SU-DHL-6 (cell line): ENCODE measurements at regions not wholly inside any gene's neighbourhood (a gene's known extent, or its start where the extent isn't known, plus 50 kb on each side); places are given as distances from the start of the nearest gene placed in this dataset.

ENCODE experiments used
- H2AFZ ChIP-seq: fragments of 200-600 bp; sonication (generic); 2 replicates; pipeline ENCODE4 v1.6.1; 2014; ENCODE audit warnings: low read depth, mild to moderate bottlenecking, moderate library complexity, mixed read lengths, antibody characterized with exemption, low read length; ENCODE audit not compliant: severe bottlenecking
- H3F3A ChIP-seq: fragments of 200-600 bp; shearing (Covaris generic); 2 replicates; pipeline ENCODE4 v1.6.0; 2016; ENCODE audit warnings: antibody characterized with exemption, mild to moderate bottlenecking; ENCODE audit not compliant: insufficient read depth
- H3K27ac ChIP-seq: fragments of 200-600 bp; sonication (generic); 2 replicates; pipeline ENCODE4 v1.5.1; 2016; ENCODE audit warnings: low read depth, mild to moderate bottlenecking, low read length, moderate library complexity, mixed read lengths
- H3K27me3 ChIP-seq: fragments of 200-600 bp; sonication (generic), shearing (Covaris generic); 2 replicates; pipeline ENCODE4 v1.6.0; 2014; ENCODE audit warnings: mild to moderate bottlenecking, low read length
- H3K36me3 ChIP-seq: fragments of 200-600 bp; sonication (generic); 2 replicates; pipeline ENCODE4 v1.6.1; 2014; ENCODE audit warnings: mild to moderate bottlenecking, low read length, mixed read lengths
- H3K4me2 ChIP-seq: fragments of 300-600, 200-600 bp; shearing (Covaris generic), sonication (generic); 2 replicates; pipeline ENCODE4 v1.6.0; 2014; ENCODE audit warnings: low read length, low read depth, mild to moderate bottlenecking; ENCODE audit not compliant: poor library complexity, severe bottlenecking
- H3K4me3 ChIP-seq: fragments of 200-600 bp; sonication (generic); 2 replicates; pipeline ENCODE4 v1.5.1; 2014; ENCODE audit warnings: antibody characterized with exemption, low read length, mild to moderate bottlenecking, mixed read lengths; ENCODE audit not compliant: insufficient read depth, poor library complexity, severe bottlenecking
- H3K79me2 ChIP-seq: fragments of 200-600 bp; sonication (generic); 2 replicates; pipeline ENCODE4 v1.6.1; 2014; ENCODE audit warnings: mild to moderate bottlenecking, low read length, moderate library complexity; ENCODE audit not compliant: insufficient read depth
- H3K9ac ChIP-seq: fragments of 200-600 bp; sonication (generic); 2 replicates; pipeline ENCODE4 v1.7.0; 2014; ENCODE audit warnings: mild to moderate bottlenecking, low read length
- H3K9me2 ChIP-seq: fragments of 200-600 bp; sonication (generic); replicated peaks from 2 replicates; pipeline ENCODE4 v1.6.1; 2014; ENCODE audit warnings: low read length; ENCODE audit not compliant: insufficient read depth
- H3K9me3 ChIP-seq: fragments of 200-600 bp; sonication (generic); 2 replicates; pipeline ENCODE4 v1.6.1; 2014; ENCODE audit warnings: low read length, mixed read lengths; ENCODE audit not compliant: insufficient read depth
- H4K20me1 ChIP-seq: fragments of 200-600 bp; sonication (generic); 2 replicates; pipeline ENCODE4 v1.6.1; 2014; ENCODE audit warnings: low read depth, mild to moderate bottlenecking, antibody characterized with exemption, low read length, moderate library complexity, mixed read lengths
- CTCF ChIP-seq: fragments of 200-600 bp; sonication (generic); IDR thresholded peaks from one replicate; pipeline ENCODE4 v1.5.1; 2017; ENCODE audit warnings: antibody characterized with exemption, mild to moderate bottlenecking, low read length, moderate library complexity; ENCODE audit not compliant: insufficient read depth, poor library complexity, severe bottlenecking
- EZH2phosphoT487 ChIP-seq: fragments of 200-600 bp; sonication (generic), shearing (Covaris generic); conservative IDR thresholded peaks from 2 replicates; pipeline ENCODE4 v1.6.1; 2018; ENCODE audit warnings: mild to moderate bottlenecking, antibody characterized with exemption, low read length, moderate library complexity, mixed read lengths

DNA sequence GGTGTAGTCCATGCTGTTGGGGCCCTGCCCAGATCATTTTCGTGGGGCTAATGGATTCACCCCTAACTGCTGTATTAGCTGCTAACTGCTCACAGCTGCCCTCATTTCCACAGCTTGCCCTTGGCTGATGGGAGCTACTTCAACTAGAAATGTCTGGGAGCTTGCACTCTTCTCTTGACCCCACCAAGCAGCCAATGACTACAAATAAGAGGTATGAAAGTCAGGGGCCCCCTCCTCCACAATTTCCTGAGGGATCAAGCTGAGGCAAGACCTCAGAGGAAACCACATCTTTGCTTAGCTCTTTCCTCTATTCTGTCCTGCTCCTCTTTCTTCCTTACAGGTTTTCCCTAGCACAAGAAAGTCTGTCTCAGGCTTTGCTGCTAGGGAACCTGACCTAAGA is 397.5 kb downstream of the MLLT3 start:
- Histone ChIP-seq H3K36me3 (no peaks in the 10 kb centered on the region), H3K4me2 (no peak overlapping the region), H3K4me3 (no peak overlapping the region), H3K9me2 (no peaks in the 10 kb centered on the region), H4K20me1 (no peaks in the 10 kb centered on the region), H3K9me3 (no peaks in the 10 kb centered on the region), H3K27me3 (no peaks in the 10 kb centered on the region), H3K79me2 (no peaks in the 10 kb centered on the region), H2AFZ (no peak overlapping the region), H3K9ac (no peak overlapping the region), H3F3A (no peaks in the 10 kb centered on the region), H3K27ac (no peak overlapping the region)
- TF ChIP-seq EZH2phosphoT487 = no peak
- no peak for TF ChIP-seq CTCF

- Histone ChIP-seq H3K79me2 (no peaks in the 10 kb centered on the region), H2AFZ (no peak overlapping the region), H3K9ac (no peak overlapping the region), H3K36me3 (no peaks in the 10 kb centered on the region), H3F3A (no peaks in the 10 kb centered on the region), H3K9me2 (no peaks in the 10 kb centered on the region), H3K4me2 (no peak overlapping the region), H3K27me3 (no peaks in the 10 kb centered on the region), H3K4me3 (no peak overlapping the region), H4K20me1 (no peaks in the 10 kb centered on the region), H3K9me3 (no peaks in the 10 kb centered on the region), H3K27ac (no peak overlapping the region)
- TF ChIP-seq CTCF = no peak
- no peak for TF ChIP-seq EZH2phosphoT487
Measured at GRCh38 chr9:20220286-20220685, 402.0 kb downstream of the MLLT3 start.

DNA sequence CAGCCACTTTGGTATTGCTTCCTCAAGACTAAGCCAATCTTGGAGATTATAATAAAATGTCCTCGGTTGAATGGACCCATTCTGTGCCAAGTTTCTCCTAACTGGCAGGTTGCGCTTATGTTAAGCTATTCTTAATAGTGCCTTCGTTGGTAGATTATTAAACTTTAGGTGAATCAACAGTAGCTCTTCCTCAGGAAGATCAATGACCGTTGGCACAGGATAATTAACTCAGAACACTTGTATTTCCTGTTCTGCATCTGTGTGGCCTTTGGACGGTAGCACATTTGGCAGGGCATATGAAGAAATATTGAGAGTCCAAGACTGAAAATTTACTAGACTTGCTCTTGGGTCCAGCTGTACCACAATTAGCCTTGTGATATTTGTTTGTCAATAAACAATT is 402.9 kb downstream of the MLLT3 start:
- H4K20me1 ChIP-seq = no peaks in the 10 kb centered on the region
- H3K27me3 ChIP-seq = no peaks in the 10 kb centered on the region
- no peaks in the 10 kb centered on the region for H3F3A ChIP-seq
- H3K36me3 ChIP-seq = no peaks in the 10 kb centered on the region
- H3K27ac ChIP-seq = no peak overlapping the region
- no peak overlapping the region for H2AFZ ChIP-seq
- H3K9ac ChIP-seq = no peak overlapping the region
- TF ChIP-seq CTCF = no peak
- no peaks in the 10 kb centered on the region for H3K79me2 ChIP-seq
- no peaks in the 10 kb centered on the region for H3K9me2 ChIP-seq
- H3K4me3 ChIP-seq = no peak overlapping the region
- no peaks in the 10 kb centered on the region for H3K9me3 ChIP-seq
- no peak overlapping the region for H3K4me2 ChIP-seq

- Histone ChIP-seq H4K20me1 (no peaks in the 10 kb centered on the region), H3K27ac (no peak overlapping the region), H2AFZ (no peak overlapping the region), H3K79me2 (no peaks in the 10 kb centered on the region), H3K27me3 (no peaks in the 10 kb centered on the region), H3F3A (no peaks in the 10 kb centered on the region), H3K9me3 (no peaks in the 10 kb centered on the region), H3K9me2 (no peaks in the 10 kb centered on the region), H3K9ac (no peak overlapping the region), H3K4me3 (no peak overlapping the region), H3K36me3 (no peaks in the 10 kb centered on the region), H3K4me2 (no peak overlapping the region)
- no peak for TF ChIP-seq CTCF
- no peak for TF ChIP-seq EZH2phosphoT487
Measured at GRCh38 chr9:20217596-20217995, 404.7 kb downstream of the MLLT3 start.
